ENCODE measurements at regions not wholly inside any gene's neighbourhood (a gene's known extent, or its start where the extent isn't known, plus 50 kb on each side); places are given as distances from the start of the nearest gene placed in this dataset.
A peak's percentile ranks its signal among the peaks of the same experiment; 100 is the strongest.
"Not testable (repeated sequence)": the region's sequence is repeated elsewhere in the genome, so short reads cannot be mapped to it uniquely, and the experiment has no call there.

DNA sequence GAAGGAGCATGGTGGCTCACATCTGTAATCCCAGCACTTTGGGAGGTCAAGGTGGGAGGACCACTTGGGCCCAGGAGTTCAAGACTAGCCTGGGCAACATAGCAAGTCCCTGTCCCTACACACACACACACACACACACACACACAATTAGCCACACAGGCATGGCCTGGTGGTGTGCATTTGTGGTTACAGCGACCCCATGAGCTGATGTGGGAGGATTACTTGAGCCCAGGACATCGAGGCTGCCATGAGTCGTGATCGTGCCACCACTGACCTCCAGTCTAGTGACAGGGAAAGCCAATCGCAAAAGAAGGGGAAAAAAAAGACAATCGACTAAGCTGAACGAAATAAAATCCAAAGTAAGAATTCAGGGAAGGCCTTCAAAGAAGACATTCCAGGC lies 67.9 kb downstream of the TBX3 start:
- no peak for DNase-seq

DNA sequence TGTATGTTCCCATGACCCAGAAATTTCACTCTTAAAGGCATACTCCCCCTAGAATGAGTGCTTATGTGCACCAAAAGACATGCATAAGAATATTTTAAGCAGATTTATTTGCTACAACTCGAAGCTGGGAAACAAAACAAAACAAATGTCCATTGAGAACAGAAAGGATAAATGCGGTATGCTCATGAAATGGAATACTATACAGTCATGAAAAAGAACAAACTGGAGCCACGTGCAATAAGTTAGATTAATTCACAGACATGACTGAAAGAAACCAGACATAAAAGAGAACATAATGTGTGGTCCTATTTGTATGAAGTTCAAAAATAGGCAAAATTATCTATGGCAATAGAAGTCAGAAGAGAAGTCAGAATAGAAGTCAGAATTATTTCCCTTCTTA lies 69.9 kb downstream of the TBX3 start:
- DNase-seq: no peak

DNA sequence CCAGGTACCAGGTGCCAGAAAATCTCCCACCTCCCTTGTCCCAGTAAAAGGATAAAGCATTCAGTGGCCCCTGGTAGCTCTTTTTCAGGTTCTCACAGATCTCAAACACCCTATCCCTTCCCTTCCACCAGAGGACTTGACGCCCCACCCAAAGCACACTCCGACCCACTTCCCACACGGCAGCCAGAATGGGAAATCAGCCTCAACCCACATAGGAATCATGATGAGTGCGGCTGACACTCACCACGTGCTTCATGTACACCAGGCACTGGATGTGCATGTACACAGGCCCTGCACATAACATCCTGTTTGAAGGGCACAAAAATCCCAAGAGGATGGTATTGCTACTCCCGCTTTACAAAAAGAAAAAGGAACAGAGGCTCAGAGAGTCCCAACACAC lies 71.9 kb downstream of the TBX3 start:
- DNase-seq: no peak

DNA sequence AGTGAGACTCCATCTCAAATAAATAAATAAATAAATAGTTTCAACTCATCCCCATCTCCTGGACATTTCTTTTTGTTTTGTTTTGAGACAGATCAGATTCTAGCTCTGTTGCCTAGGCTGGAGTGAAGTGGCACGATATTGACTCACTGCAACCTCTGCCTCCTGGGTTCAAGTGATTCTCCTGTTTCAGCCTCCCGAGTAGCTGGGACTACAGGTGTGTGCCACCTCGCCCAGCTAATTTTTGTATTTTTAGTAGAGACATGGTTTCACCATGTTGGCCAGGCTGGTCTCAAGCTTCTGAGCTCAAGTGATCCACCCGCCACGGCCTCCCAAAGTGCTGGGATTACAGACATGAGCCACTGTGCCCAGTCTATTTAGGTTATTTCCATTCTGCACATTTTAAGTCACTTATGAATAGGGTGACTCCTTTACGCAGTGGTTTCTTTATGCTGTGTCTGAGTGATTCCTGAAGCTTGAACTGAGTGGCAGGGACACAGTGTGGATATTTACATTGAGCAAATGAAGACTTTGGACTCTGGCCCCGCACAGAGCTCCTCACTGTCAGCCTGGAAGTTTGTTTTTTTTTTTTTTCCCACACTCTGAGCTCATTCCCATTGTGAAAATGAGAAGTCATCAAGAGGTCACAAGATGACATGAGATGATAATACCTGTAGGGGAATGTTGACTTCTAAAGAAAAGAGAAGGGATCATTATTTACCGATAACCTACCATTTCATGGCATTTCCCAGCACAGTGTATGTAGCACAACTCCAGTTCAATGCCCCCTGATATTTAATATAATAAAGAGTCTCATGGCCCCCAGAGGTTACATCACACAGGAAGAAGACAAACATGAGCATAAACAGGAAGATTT lies 72.6 kb downstream of the TBX3 start:
- DNase-seq: no peak

DNA sequence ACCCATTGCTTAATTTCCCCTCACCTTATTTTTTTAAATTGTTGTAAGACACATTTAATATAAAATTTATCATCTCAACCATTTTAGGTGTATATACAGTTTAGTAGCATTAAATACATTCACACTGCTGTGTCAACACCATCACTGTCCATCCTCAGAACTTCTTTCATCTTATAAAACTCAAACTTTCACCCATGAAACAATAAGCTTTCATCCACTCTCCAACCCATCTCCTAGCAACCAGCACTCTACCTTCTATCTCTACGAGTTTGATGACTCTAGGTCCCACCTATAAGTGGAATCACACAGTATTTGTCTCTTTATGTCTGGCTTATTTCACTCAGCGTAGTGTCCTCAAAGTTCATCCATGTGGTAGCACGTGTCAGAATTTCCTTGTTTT lies 75.5 kb downstream of the TBX3 start:
- no peak for DNase-seq

DNA sequence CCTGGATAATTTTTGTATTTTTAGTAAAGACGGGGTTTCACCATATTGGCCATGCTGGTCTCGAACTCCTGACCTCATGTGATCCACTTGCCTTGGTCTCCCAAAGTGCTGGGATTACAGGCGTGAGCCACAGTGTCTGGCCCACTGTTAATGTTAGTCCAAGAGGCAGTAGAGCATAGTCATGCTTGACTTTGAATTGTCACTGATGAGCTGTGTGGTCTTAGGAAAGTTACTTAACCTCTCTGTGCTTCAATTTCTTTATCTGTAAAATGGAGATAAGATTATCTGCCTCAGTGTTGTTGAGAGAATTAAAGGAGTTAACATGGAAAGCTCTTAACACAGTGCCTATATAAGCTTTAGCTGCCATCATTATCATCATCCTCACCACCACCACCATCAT lies 78.1 kb downstream of the TBX3 start:
- DNase-seq: no peak

DNA sequence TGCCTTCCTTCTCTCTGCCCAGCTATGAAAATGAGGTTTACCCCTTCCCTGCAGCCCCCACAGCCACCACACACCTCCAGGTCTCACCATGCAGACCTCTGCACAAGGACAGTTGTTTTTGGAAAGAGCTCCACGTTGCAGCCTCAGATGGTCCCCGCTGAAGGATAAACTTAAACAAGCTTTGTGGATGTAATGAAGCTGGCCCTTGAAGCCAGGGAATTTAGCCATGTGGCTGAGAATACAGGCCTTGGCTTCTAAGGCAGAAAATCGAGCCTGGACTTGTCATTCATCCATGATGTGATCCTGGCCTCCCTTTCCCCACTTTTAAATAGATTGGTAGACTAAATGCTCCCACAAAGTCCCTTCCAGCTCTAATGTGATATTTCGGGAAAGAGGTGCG lies 79.4 kb downstream of the TBX3 start:
- no peak for DNase-seq

DNA sequence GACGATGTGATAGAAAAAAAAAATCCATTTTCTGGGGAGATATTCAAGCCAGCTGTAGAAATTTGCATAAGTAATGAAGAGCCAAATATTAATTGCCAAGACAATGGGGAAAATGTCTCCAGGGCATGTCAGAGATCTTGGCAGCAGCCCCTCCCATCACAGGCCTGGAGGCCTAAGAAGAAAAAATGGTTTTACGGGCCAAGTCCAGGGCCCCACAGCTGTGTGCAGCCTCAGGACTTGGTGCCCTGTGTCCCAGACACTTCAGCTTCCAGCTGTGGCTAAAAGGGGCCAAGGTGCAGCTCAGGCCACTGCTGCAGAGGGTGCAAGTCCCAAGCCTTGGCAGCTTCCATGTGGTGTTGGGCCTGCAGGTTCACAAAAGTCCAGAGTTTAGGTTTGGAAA lies 83.4 kb downstream of the TBX3 start:
- not testable (repeated sequence) for DNase-seq

DNA sequence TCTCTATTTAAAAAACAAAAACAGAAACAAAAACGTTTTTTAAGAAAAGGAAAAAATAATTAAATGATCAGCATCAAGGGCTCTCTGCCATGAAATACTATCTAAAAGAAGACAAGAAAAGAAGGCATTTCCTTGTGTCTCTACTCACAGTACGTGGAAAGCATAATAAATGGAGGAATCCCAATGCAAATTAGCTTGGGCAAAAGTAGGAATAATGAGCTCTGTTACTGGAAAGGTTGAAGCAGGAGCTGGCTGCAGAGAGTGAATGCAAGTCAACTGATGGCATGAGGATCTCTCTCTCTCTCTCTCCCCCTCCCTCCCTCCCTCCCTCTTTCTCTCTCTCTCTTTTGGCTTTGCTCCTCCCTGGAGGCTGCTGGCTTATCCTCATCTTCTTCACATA lies 85.9 kb downstream of the TBX3 start:
- no peak for DNase-seq

DNA sequence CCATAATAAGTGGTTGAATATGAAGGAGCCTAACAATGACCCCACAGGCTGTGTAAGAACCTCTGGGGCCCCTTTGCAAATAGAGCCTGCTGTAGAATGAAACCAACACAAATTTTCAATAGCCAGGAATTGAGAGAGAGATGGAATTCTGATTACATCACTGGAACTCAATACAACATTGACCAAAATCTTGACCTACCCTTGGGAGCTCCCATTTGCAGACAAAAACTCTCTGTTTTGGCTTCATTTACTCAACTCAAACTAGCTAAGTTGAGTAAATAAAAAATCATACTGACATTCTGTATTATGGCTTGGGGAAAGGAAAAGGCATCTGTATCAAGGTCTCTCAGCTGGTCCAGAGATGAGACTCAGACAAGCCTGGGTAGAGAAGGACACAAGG lies 91.0 kb downstream of the TBX3 start:
- DNase-seq: no peak

DNA sequence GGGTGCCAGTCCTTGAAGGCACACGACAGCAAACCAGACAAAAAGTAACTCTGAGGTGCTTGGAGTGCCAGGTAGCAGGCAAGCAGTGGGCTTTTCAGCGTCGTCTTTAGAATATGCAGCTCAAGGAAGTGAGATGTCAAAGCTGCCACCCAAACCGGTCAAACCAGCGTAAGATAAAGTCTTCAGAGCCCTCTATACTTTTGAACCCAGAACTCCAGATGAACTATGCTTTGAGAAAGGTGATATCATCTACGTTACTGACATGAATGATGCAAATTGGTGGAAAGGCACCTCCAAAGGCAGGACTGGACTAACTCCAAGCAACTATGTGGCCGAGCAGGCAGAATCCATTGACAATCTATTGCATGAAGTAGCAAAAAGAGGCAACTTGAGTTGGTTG lies 95.9 kb downstream of the TBX3 start:
- no peak for DNase-seq

DNA sequence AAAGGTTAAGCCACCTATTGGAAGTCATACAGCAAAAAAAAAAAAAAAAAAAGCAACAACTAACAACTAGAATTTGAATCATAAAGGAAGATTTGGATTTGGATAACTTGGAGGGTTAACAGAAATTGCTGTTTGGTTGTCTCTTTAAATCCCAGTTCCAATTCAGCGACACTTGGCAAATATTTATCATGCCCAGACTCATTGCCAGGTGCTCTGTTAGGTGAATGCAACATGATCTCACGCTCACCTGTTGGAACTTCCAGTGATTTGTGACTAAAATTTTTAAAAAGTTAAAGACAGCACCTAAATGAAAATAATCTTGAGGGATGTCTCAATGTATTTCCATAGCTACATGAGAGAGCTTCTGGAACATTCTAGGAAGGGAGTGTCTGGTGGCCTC lies 103.7 kb downstream of the TBX3 start:
- DNase-seq: no peak

DNA sequence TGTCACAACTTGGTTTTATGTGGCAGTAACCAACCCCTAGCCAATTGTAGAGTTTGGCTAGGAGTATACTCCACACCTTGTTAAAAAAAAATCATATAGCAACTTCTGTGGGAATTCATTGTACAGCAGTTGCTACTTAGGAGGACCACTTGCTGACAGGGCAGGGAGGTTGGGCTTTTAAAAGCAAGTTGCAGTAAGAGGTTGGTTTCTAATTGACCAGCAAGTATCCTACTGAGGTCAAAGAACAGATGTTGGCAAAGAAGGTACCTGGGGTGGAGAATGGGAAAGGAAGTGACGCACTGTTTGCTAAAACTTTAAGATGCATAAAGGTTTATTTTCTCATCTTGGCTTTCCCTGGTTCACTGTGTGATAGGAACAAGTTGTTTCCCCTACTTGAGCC lies 104.6 kb downstream of the TBX3 start:
- DNase-seq: no peak

DNA sequence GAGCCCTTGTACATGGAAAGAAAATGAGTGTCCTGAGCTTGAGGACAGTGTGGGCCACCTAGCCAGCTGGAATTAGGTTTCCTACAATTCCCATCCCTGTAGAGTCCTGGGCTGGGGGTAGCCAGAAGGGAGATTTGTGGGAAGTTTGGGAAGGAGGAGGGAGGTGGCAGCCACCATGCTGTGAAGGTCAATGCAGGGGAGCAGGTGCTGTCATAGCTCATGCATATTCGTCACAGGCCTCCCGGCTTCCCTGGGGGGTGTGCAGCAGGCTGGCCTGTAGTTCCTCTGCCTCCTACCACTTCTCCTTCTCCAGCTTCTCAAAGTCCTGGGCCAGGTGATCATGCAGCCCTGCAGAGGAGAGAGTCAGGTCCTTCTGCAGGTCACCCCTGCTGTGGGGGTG lies 121.3 kb downstream of the TBX3 start:
- DNase-seq: no peak

DNA sequence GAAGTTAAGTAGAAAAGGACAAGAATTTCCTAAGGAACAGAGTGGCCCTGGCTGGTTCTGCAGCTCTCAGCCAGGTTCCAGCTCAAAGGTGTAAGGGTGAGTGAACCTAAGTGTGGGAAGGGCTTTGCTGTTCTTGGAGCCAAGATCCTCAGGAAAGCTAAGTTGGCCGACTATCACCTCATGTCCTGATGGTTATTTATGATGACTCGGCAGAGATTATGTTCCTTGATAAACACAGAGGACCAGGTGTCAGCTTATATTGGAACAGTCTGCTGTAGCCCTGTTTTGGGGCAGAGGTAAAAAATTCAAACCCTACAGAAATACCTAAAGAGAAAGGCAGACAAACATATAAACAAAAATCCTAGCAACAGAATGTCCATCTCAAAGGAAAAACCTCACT lies 128.5 kb downstream of the TBX3 start:
- DNase-seq: no peak

DNA sequence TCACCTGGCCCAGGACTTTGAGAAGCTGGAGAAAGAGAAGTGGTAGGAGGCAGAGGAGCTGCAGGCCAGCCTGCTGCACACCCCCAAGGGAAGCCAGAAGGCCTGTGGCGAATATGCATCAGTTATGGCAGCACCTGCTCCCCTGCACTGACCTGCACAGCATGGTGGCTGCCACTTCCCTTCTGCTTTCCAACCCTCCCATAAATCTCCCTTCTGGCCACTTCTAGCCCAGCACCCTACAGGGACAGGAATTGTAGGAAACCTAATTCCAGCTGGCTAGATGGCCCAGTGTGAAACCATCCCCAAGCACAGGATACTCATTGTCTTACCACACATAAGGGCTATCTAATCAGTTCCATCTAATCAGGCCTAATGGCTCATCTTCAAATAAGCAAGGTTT lies 136.3 kb downstream of the TBX3 start:
- DNase-seq: no peak

DNA sequence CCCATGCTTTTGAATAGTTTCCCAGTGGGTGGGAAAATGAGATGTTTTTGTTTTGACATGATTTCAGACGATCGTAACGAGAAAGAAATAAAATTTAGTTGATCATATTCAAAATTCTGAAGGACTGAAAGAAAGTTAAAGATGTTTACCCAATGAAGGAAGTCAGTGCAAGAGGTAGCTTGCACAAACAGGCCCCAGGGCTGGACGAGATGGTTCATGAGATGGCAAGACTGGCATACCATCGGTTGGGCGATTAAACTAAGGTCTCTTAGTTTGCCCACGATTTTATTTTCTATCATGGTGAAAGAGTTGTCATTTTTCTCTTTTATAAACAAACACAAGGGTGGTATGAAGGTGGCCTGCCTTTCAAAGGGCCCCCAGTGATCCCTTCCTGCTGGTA lies 124.5 kb upstream of the TBX5 start:
- DNase-seq: no peak

DNA sequence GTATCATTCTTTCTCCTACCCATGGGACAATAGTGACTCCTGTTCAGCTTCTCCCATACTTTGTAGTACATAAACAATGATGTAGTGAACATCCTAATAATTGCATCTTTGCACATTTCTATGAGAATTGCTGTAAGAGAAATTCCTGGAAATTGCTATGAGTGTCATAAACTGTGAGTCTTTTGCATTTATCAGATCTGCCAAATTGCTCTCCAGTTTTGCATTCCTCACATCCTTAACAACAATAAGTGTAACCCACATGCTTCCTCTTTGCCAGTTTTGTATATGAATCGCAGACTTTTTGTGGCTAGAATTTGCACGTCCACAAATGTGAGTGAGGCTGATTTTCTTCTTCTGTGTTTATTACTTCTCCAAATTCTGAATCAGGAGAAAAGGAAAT lies 124.0 kb upstream of the TBX5 start:
- DNase-seq: no peak

DNA sequence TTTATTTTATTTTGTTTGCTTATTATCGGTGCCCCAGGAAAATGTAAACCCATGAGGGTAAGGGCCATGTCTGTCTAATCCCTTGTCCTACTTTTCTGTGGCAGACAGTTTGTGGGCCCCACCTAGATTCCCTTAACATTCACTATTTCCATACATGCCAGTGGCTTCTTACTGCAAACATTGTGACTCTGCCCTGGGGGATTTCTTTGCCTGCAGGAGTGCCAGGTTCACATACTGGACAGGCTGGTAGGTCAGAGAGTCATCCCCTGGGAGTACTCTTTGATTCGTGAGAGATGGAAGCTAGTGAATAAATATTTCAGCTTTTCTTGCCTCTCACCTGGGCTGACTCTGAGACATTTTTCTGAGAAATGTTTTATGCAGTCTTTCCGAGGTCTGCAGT lies 122.8 kb upstream of the TBX5 start:
- DNase-seq: no peak

DNA sequence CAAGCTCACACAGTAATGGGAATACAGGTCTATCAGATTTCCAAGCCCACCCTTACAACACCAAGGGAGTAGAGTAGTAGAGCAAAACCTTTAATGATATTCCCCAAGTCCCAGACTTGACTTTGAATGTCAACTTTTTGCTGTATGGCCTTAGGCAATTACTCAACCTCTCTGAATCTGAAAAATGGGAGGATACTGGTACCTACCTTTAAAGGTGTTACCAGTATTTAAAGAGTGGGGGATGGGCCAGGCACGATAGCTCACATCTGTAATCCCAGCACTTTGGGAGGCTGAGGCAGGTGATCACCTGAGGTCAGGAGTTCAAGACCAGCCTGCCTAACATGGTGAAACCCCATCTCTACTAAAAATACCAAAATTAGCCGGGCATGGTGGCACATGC lies 115.2 kb upstream of the TBX5 start:
- DNase-seq: not testable (repeated sequence)

DNA sequence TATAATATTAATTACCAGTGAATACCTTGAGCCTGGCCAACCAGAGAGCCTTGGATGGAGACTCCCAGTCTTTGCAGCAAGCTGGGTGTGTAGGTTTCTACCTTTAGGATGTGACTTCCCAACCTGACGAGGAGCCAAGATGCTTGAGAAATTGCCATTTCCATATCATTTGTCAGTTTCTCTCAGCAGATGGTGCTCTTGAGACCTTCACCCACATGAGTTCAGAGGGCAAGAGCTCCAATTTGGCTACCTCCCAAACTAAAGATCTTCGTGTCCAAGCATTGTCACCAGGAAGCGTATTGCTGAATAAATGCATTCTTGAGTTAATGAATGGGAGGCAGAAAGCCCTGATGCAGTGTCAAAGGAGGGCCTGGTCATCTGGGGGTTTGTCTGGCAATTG lies 106.4 kb upstream of the TBX5 start:
- DNase-seq: no peak

DNA sequence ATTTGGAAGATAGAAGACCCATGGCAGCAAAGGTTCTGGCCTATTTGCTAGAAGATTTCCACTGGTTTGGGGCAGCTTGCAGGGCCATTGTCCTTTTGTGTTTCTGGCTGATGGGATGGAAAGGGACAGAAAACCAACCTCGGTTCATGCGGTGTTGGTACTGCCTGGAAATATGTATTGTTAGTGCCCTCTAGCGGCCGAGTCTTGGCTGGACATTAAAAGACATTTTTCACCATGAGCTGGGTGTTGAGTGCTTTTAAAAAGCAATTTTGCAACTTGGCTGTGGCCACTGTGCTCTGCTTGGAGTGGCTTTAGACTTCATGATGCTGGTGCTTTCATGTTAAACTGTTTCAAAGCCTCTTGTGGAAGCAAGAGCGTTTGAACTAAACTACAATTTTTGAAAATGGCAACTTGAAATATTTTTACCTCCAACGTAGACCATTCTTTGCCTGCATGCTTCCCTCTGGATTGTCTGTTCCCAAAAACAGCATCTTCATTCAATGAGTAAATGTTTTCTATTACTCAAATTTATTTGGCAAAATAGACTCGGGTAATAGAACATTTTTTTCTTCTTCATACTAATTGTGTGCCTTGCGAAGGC lies 102.7 kb upstream of the TBX5 start:
- peak; percentile 65 for DNase-seq

DNA sequence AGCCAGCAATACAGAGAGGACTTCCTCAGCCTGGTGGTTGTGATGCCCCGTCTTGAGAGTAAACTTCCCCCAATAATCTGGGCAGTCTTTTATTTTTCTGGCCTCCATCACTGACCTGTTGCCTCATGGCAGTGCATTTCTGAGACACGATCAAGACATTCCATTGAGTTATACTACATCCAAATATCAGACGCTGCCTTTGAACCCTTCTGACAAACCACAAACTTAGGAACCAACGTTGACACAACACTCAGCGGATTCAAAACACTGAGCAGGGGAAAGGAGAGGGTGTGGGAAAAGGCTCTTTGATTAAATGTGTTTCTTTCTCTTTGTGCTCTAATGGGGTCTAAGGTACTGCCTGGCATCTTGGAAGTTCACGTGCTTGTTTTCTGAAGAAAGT lies 100.7 kb upstream of the TBX5 start:
- no peak for DNase-seq

DNA sequence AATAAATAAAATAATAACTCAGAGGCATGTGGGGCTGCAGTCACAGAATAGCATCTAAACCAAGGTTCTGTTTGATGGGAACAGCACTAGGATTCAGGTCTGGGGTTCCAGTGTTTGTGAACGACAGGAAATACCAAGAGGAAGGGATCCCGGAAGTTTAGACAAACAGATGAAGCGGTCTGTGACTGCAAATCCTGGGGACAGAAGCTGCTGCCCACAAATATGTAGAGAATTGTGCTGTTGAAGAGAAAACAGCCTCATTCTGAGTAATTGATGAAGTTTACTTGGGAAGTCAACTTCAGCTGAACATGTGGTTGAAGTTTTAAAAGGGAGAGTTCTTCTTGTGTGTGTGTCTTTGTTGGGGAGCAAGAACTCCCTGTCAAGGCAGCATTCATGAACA lies 98.4 kb upstream of the TBX5 start:
- no peak for DNase-seq

DNA sequence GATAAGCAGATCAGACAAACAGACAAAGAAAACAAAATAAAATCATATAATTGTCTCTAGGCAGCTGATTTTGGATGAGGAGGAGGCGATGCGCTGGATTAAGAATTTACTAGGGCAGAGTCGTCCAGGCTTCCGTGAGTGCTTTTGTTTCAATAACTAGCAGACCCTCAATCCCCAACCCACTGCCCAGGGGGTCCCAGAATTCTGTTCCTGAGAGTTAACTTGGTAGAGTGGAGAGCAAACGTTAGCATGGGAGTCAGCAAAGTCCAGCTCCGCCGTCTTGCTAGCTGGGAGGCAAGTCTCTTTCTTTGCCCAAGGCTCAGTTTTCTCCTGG lies 95.5 kb upstream of the TBX5 start:
- DNase-seq: no peak
